22Rv1 (cell line): ENCODE measurements at regions not wholly inside any gene's neighbourhood (a gene's known extent, or its start where the extent isn't known, plus 50 kb on each side); places are given as distances from the start of the nearest gene placed in this dataset.

Source experiments
- ZFX ChIP-seq: fragments of 450-650 bp; IDR thresholded peaks from 2 replicates; pipeline ENCODE4 v1.6.1; 2017; ENCODE audit warnings: antibody characterized with exemption, borderline replicate concordance
- TF ChIP-seq, protein P1 (sequence below): fragments of 450-650 bp; IDR thresholded peaks from 2 replicates; pipeline ENCODE4 v1.5.1; 2017; ENCODE audit warnings: mild to moderate bottlenecking

DNA sequence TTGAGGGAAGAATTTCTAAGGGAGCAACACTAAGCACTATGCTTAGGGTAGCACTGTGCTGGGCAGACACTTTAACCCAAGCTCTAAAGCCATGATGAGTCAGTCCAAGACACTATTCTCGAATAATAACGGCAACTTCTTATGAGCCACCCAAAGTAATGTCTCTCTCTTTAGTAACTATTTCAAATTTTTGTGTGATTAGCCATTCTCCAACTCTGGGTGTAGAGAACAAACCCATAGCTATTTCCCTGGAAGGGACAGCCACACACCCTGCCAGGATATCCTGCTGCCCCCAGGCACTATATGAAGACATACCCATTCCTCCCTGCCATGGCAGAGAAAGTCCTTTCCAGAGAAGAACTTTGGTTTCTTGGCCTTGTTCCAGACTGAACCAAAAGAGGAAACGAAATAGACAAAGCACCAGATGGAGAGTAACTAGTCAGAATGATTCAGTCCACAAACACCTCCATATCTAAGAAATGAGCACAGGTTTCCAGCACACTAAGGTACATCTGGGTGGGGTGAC, 384.9 kb upstream of the THBS1 start:
- TF ChIP-seq, protein P1, sequence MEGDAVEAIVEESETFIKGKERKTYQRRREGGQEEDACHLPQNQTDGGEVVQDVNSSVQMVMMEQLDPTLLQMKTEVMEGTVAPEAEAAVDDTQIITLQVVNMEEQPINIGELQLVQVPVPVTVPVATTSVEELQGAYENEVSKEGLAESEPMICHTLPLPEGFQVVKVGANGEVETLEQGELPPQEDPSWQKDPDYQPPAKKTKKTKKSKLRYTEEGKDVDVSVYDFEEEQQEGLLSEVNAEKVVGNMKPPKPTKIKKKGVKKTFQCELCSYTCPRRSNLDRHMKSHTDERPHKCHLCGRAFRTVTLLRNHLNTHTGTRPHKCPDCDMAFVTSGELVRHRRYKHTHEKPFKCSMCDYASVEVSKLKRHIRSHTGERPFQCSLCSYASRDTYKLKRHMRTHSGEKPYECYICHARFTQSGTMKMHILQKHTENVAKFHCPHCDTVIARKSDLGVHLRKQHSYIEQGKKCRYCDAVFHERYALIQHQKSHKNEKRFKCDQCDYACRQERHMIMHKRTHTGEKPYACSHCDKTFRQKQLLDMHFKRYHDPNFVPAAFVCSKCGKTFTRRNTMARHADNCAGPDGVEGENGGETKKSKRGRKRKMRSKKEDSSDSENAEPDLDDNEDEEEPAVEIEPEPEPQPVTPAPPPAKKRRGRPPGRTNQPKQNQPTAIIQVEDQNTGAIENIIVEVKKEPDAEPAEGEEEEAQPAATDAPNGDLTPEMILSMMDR, result no peak
- TF ChIP-seq ZFX, result no peak
